ENCODE measurements at regions not wholly inside any gene's neighbourhood (a gene's known extent, or its start where the extent isn't known, plus 50 kb on each side); places are given as distances from the start of the nearest gene placed in this dataset.
"Not testable (repeated sequence)": the region's sequence is repeated elsewhere in the genome, so short reads cannot be mapped to it uniquely, and the experiment has no call there.

GRCh38 chr2:58631986-58632385 is 390.9 kb upstream of the FANCL start:
- no peak for DNase-seq

DNA sequence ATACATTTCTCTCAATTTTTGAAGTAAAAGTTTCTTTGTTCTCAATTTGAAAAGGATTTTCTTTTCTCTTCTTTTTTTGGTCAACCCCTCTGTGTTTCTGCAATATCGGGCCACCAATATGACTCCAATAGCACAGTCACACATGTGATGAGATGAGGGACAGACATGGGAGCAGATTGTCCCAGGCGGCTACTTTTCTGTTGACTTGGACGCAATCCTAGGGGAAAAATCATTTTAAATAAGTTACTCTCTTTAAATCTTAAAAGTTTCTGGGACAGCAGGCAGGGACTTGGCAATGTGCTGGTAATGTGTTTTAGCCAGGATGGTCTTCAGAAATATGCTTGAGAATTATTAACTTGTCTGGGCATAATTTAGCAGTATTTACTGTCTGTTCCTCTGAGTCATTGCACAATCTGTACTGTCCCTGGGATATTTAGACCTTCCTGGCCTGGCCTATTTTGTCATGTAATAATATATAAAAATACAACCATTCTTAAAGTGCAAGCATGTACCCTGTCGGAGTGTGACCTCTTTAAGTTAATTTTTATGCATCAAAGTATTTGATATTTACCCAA is 388.5 kb upstream of the FANCL start:
- no peak for DNase-seq

DNA sequence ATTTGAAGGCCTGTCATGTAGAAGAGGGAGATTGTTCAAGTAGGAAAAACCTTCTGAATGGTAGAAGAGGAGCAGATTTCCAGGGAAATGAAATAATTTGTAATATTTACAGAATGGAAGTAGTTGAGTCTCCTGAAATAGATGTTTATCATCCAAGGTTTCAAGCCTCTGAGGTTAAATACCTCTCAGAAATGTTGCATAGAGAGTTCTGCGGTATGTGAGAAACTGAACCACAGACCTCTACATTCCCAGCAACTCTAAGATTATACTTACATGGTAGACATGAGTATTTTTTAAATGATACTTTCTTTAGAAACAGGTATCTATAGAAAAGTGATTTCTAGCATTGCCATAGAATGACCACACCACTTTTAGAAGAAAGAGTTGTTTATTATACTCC is 379.8 kb upstream of the FANCL start:
- DNase-seq, result no peak

- peak; percentile 27 for DNase-seq
Observed at GRCh38 chr2:58620093-58620492, 379.0 kb upstream of the FANCL start.

DNA sequence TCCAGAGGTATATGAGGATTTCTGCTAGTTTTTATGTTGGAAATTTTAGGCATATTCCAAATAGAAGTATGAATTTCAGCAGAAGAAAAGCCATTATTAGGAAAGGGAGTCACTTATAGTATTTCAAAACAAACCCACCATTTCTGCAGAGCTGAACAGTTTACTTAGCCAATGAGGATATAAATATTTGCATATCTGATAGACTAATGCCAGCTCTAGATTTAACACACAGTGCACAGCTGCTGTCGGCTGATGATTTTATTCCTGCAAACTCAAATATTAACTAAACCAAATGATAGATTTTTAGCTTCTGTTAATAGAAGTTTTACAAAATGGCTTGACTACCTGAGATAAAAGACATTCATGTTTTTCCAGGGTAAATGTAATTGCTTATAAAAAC is 375.8 kb upstream of the FANCL start:
- DNase-seq, result peak; percentile 52

- peak; percentile 58 for DNase-seq
Observed at GRCh38 chr2:58614219-58614618, 373.1 kb upstream of the FANCL start.

- peak; percentile 58 for DNase-seq
Observed at GRCh38 chr2:58612973-58613372, 371.8 kb upstream of the FANCL start.

GRCh38 chr2:58609326-58609725 is 368.2 kb upstream of the FANCL start:
- peak; percentile 29 for DNase-seq

- no peak for DNase-seq
Observed at GRCh38 chr2:58608146-58608545, 367.0 kb upstream of the FANCL start.

DNA sequence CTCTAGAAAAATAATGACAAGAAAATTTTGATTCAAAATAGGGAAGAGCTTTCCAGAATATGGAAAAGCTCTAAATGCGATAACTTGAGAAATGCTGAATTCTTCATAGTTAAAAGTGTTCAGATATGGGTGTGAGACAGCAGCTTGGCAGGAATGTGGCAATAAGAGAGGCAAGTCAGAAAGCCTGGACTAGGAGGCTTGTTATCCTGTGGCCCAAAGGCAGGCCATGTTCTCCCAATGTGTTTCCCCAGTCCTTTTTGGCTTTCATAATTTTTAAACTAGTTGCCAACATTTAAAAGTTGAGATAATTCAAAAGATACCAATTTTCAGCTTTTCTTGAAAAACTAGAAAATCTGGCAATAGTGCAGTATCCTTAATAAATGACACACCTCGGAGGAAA is 366.3 kb upstream of the FANCL start:
- no peak for DNase-seq

GRCh38 chr2:58606799-58607198 is 365.7 kb upstream of the FANCL start:
- no peak for DNase-seq

GRCh38 chr2:58604096-58604495 is 363.0 kb upstream of the FANCL start:
- no peak for DNase-seq

DNA sequence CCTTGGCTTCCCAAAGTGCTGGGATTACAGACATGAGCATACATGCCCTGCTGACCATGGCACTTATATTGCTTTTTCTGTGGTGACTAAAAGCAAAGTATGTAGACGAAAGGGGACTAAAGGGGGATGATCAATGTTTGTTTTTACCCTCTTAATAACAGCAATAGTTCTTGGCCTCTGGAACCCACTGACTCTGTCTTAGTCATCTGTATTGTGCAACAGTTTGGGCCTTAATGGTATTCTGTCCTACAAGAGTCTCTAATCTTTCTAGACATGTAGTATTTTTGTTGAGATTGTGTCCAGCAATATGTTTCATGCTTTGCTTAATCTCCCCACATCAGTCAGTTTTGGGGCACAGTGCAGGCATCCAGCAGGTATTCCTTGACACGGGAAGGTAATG is 359.9 kb upstream of the FANCL start:
- DNase-seq, result no peak

GRCh38 chr2:58598171-58598570 is 357.0 kb upstream of the FANCL start:
- DNase-seq, result no peak

DNA sequence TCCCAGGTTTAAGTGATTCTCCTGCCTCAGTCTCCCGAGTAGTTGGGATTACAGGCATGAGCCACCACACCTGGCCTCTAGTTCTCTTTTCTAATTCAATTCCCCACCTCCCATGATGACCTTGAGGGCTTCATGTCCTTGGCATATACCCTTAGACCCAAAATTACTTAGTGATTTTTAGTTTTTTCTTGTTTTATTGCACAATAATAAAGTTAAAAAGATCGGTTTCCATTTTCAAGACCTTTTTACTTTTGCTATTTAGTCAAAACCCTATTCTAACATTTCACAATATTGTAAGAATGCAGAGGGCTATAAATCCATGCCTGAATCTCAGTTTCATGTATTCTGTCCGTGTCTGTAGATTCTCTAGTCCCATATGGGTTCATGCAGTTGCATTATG is 354.6 kb upstream of the FANCL start:
- DNase-seq, result no peak

- no peak for DNase-seq
Observed at GRCh38 chr2:58594762-58595161, 353.6 kb upstream of the FANCL start.

- DNase-seq, result peak; percentile 50
Observed at GRCh38 chr2:58594175-58594574, 353.1 kb upstream of the FANCL start.

- not testable (repeated sequence) for DNase-seq
Observed at GRCh38 chr2:58586178-58586577, 345.1 kb upstream of the FANCL start.

DNA sequence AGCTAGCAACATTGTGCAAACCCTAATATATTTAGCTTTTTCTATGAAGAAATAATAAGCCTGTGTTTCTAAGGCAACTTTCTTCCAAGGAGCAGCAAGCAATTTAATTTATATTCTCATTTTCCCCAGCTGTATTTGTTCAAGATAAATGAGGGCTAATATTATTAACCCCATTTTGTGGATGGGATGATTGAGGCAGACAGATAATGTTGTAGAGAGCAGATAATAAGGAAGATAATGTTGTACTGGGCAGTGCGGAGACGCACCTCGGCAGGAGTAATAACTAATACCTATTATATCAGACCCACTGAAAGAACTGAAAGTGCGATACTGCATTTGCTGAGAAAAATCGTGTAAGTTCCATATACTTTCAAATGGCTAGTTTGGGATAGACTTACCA is 344.1 kb upstream of the FANCL start:
- no peak for DNase-seq

DNA sequence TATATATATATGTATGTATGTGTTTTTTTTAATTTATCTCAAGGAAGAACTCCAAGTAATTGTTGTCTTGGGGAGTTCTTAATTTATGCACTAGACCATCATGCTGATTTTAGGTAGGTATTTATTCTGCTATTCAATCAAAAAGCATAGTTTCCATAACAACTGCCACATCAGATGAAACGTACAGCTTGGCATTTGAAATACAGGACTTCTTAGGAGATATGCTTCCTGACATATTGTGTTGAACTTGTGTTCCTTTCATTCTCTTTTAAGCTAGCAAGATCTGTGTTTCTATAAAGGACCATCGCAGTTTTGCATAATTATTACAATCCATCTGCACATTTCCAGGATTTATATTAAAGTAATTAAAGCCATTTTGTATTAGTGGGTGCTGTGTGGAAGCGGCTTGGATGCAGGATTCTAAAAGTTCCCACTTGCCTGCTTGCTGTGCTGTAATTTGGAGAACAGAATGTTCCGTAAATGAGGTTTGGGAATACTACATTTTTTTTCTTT is 343.5 kb upstream of the FANCL start:
- DNase-seq, result no peak

GRCh38 chr2:58578276-58578675 is 337.2 kb upstream of the FANCL start:
- DNase-seq, result no peak

- DNase-seq, result no peak
Observed at GRCh38 chr2:58574873-58575272, 333.7 kb upstream of the FANCL start.

- DNase-seq, result no peak
Observed at GRCh38 chr2:58572731-58573130, 331.6 kb upstream of the FANCL start.

GRCh38 chr2:58571181-58571852 is 330.2 kb upstream of the FANCL start:
- DNase-seq, result peak; percentile 88

Data from hematopoietic multipotent progenitor cell treated with erythropoietin and hydrocortisone succinate and interleukin-3 and kit ligand, for 4 days (in vitro differentiated cells).